ENCODE measurements at regions not wholly inside any gene's neighbourhood (a gene's known extent, or its start where the extent isn't known, plus 50 kb on each side); places are given as distances from the start of the nearest gene placed in this dataset.

DNA sequence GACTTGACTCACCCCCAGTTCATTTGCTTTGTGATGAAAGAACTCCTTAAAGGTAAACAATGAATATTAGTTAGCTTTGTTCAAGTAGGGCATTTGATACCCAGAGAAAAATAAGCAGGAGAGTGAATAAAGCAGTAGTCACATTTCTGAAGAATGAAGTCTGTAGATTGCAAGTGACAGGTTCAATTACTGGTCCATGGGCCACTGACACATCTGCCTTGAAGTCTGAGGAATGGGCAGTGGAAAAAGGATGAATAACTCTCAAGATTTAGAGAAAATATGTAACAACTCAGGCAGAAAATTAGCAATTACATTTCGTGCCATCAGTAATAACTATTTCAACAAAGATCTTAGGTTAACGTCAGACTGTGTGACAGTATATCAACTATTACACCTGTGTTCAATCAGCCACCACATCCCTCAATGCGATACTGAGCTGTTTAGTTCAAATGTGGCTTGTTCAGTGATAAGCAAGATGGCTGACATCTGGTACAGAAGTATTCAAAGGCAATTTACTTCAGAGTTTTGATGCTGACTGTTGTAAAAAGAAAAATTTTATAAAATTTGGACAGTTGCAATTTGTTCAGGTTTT is 1890.7 kb upstream of the NUDT12 start:
- no peaks in the 10 kb centered on the region for H3K79me2 ChIP-seq (ENCODE audit: control insufficient read depth, insufficient read depth, low read length)
- H2AFZ ChIP-seq (ENCODE audit: control insufficient read depth, low read length) = no peak overlapping the region
- no peak overlapping the region for H3K9ac ChIP-seq (ENCODE audit: control insufficient read depth, extremely low read depth, insufficient read depth, low read length)
- no peaks in the 10 kb centered on the region for H4K20me1 ChIP-seq (ENCODE audit: control insufficient read depth, extremely low read depth, insufficient read depth, low read length)
- TF ChIP-seq EZH2 (IDR thresholded peaks at IDR 0.05; ENCODE audit: low read length) (no peak), CTCF (optimal IDR thresholded peaks at IDR 0.05 in 1 of 3, IDR thresholded peaks at IDR 0.05 in 1 of 3, conservative IDR thresholded peaks at IDR 0.05 in 1 of 3; ENCODE audit: extremely low read depth in 1 of 3, insufficient read depth in 2 of 3, low read length in 3 of 3) (no peak)
- dilution Hi-C loops (cut with MboI; ENCODE audit: extremely low pct_ligation_motif_present, low sequenced_read_pairs) = no loop called here
- no peak overlapping the region for H3K27ac ChIP-seq (ENCODE audit: control insufficient read depth, insufficient read depth, low read length)
- no peaks in the 10 kb centered on the region for H3K27me3 ChIP-seq (ENCODE audit: control insufficient read depth, extremely low read depth, insufficient read depth, low read length)
- H3K9me3 ChIP-seq (ENCODE audit: control insufficient read depth, low read depth, low read length) = no peaks in the 10 kb centered on the region
- H3K4me1 ChIP-seq (ENCODE audit: control insufficient read depth, extremely low read depth, insufficient read depth, low read length) = no peaks in the 10 kb centered on the region
- no peak overlapping the region for H3K4me3 ChIP-seq (ENCODE audit: control insufficient read depth in 2 of 3, extremely low read depth in 1 of 3, insufficient read depth in 2 of 3, low read depth in 1 of 3, low read length in 3 of 3)
- DNase-seq (ENCODE audit: low read depth, low spot score) = no peak
- no peak for FAIRE-seq
- H3K4me2 ChIP-seq (ENCODE audit: control insufficient read depth, extremely low read depth, insufficient read depth, low read depth, low read length) = no peak overlapping the region
- H3K9me1 ChIP-seq (ENCODE audit: control insufficient read depth, extremely low read depth, insufficient read depth, low read length) = no peaks in the 10 kb centered on the region
- no peaks in the 10 kb centered on the region for H3K36me3 ChIP-seq (ENCODE audit: control insufficient read depth in 2 of 2, extremely low read depth in 1 of 2, insufficient read depth in 2 of 2, low read length in 2 of 2)

DNA sequence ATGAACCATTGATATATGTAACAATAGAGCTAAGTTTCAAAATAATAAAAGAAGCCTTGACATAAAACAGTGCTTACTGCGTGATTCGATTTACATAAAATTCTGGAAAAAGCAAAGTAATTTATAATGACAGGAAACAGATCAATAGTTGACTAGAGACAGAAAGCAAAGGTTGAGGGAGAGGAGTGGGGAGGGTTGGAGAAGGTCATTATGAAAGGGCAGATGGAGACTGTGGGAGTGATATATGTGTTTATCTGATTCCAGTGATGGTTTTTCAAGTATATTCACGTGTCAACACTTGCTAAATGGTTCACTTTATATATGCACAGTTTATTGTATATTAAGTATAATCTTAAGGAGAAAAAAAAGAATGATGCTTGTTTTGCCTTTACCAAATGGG is 1885.7 kb upstream of the NUDT12 start:
- TF ChIP-seq CTCF (optimal IDR thresholded peaks at IDR 0.05 in 1 of 3, IDR thresholded peaks at IDR 0.05 in 1 of 3, conservative IDR thresholded peaks at IDR 0.05 in 1 of 3; ENCODE audit: extremely low read depth in 1 of 3, insufficient read depth in 2 of 3, low read length in 3 of 3) = no peak
- DNase-seq (ENCODE audit: low read depth, low spot score) (no peak), FAIRE-seq (no peak)
- H3K4me1 ChIP-seq (ENCODE audit: control insufficient read depth, extremely low read depth, insufficient read depth, low read length) = no peaks in the 10 kb centered on the region
- no peaks in the 10 kb centered on the region for H3K27me3 ChIP-seq (ENCODE audit: control insufficient read depth, extremely low read depth, insufficient read depth, low read length)
- dilution Hi-C loops (cut with MboI; ENCODE audit: extremely low pct_ligation_motif_present, low sequenced_read_pairs) = no loop called here
- no peaks in the 10 kb centered on the region for H3K36me3 ChIP-seq (ENCODE audit: control insufficient read depth in 2 of 2, extremely low read depth in 1 of 2, insufficient read depth in 2 of 2, low read length in 2 of 2)
- H2AFZ ChIP-seq (ENCODE audit: control insufficient read depth, low read length) = no peak overlapping the region
- H3K79me2 ChIP-seq (ENCODE audit: control insufficient read depth, insufficient read depth, low read length) = no peaks in the 10 kb centered on the region
- H3K27ac ChIP-seq (ENCODE audit: control insufficient read depth, insufficient read depth, low read length) = no peak overlapping the region
- H3K9me1 ChIP-seq (ENCODE audit: control insufficient read depth, extremely low read depth, insufficient read depth, low read length) = no peaks in the 10 kb centered on the region
- H4K20me1 ChIP-seq (ENCODE audit: control insufficient read depth, extremely low read depth, insufficient read depth, low read length) = no peaks in the 10 kb centered on the region
- no peak overlapping the region for H3K4me2 ChIP-seq (ENCODE audit: control insufficient read depth, extremely low read depth, insufficient read depth, low read depth, low read length)
- no peak overlapping the region for H3K4me3 ChIP-seq (ENCODE audit: control insufficient read depth in 2 of 3, extremely low read depth in 1 of 3, insufficient read depth in 2 of 3, low read depth in 1 of 3, low read length in 3 of 3)
- H3K9ac ChIP-seq (ENCODE audit: control insufficient read depth, extremely low read depth, insufficient read depth, low read length) = no peak overlapping the region
- no peaks in the 10 kb centered on the region for H3K9me3 ChIP-seq (ENCODE audit: control insufficient read depth, low read depth, low read length)
